HUES64 (cell line): ENCODE measurements at regions not wholly inside any gene's neighbourhood (a gene's known extent, or its start where the extent isn't known, plus 50 kb on each side); places are given as distances from the start of the nearest gene placed in this dataset.

Experiments
- H3K27ac ChIP-seq: 2 replicates; pipeline ENCODE4 v1.7.0; 2013; ENCODE audit warnings: low read depth, low read length, inconsistent platforms
- H3K27me3 ChIP-seq: 2 replicates; pipeline ENCODE4 v1.6.1; 2013; ENCODE audit warnings: mild to moderate bottlenecking, low read length; ENCODE audit not compliant: insufficient read depth
- H3K36me3 ChIP-seq: 2 replicates; pipeline ENCODE4 v1.6.1; 2013; ENCODE audit warnings: mild to moderate bottlenecking, low read length; ENCODE audit not compliant: insufficient read depth
- H3K4me1 ChIP-seq: 2 replicates; pipeline ENCODE4 v1.6.1; 2013; ENCODE audit warnings: mild to moderate bottlenecking, low read length, moderate library complexity; ENCODE audit not compliant: insufficient read depth
- H3K4me3 ChIP-seq: 2 replicates; pipeline ENCODE4 v1.5.1; 2013; ENCODE audit warnings: mild to moderate bottlenecking, low read length, moderate library complexity
- H3K9ac ChIP-seq: 2 replicates; pipeline ENCODE4 v1.6.1; 2013; ENCODE audit warnings: mild to moderate bottlenecking, low read depth, low read length
- H3K9me3 ChIP-seq: 2 replicates; pipeline ENCODE4 v1.6.1; 2013; ENCODE audit warnings: low read depth, low read length; ENCODE audit not compliant: insufficient read depth
- WGBS: fragments of 150-250, 120-280 bp; methylation state at CpG from one replicate; pipeline ENCODE4 v1.1.7; 2013; ENCODE audit warnings: missing lambda C conversion rate; 5-methylcytosine and 5-hydroxymethylcytosine counted together

GRCh38 chr2:145230546-145230945 is 710.6 kb upstream of the ZEB2 start:
- Histone ChIP-seq H3K9ac (no peak overlapping the region), H3K4me3 (no peak overlapping the region), H3K27ac (no peak overlapping the region), H3K9me3 (no peaks in the 10 kb centered on the region), H3K36me3 (no peaks in the 10 kb centered on the region), H3K4me1 (no peaks in the 10 kb centered on the region), H3K27me3 (no peaks in the 10 kb centered on the region)
- 96% methylated on average over 3 of the region's 3 CpGs for WGBS

DNA sequence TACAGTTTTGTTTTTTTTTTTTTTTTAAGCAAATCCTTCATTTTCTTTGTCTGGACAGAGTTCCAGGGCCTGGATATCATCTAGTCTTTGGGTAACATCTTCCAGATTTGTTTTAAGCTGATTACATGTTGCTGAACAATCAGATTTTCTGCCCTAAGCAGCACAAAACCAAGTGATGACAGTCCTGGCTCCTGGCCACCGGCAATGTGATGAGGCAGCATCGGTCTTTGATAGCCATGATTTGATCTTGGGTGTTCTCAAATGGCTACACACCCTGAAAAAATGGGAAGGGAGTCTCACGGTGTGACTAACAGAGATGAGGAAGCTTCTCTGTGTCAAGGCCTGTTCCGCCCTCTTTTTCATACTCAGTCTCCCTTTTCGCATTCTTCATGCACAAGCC is 708.6 kb upstream of the ZEB2 start:
- no peaks in the 10 kb centered on the region for H3K27me3 ChIP-seq
- H3K36me3 ChIP-seq = no peaks in the 10 kb centered on the region
- H3K4me3 ChIP-seq = no peak overlapping the region
- no peaks in the 10 kb centered on the region; the same call in 1 of the 2 replicates for H3K9me3 ChIP-seq
- no peak overlapping the region for H3K9ac ChIP-seq
- no peaks in the 10 kb centered on the region for H3K4me1 ChIP-seq
- no peak overlapping the region for H3K27ac ChIP-seq
- 94% methylated on average over 5 of the region's 5 CpGs for WGBS

- H3K9ac ChIP-seq = no peak overlapping the region
- H3K9me3 ChIP-seq = no peaks in the 10 kb centered on the region; the same call in 1 of the 2 replicates
- H3K4me1 ChIP-seq = no peaks in the 10 kb centered on the region
- no peak overlapping the region for H3K27ac ChIP-seq
- H3K27me3 ChIP-seq = no peaks in the 10 kb centered on the region
- no peaks in the 10 kb centered on the region for H3K36me3 ChIP-seq
- 100% methylated on average over 1 of the region's 1 CpG for WGBS
- no peak overlapping the region for H3K4me3 ChIP-seq
These were observed 707.0 kb upstream of the ZEB2 start for GRCh38 chr2:145226901-145227300.

DNA sequence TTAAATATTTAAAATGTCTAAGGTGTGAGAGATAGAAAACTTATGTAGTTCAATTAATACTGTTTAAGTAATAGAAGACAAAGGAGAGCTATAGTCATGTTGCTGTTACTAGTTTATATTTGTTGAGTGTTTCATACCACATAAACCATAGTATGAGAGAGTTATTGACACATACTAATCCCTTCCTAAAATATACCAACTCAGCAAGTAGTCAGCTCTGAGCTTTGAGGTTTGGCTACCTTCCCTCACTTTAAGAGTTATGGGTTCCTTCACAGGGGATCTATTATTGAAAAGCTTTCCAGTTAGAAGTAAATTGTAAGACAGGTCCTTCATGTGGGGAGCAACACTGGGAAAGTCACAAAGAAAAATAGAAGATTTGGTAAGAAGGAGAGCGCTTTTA is 701.6 kb upstream of the ZEB2 start:
- no peak overlapping the region for H3K4me3 ChIP-seq
- no peaks in the 10 kb centered on the region; the same call in 1 of the 2 replicates for H3K9me3 ChIP-seq
- H3K9ac ChIP-seq = no peak overlapping the region
- H3K27ac ChIP-seq = no peak overlapping the region
- H3K4me1 ChIP-seq = no peaks in the 10 kb centered on the region
- no peaks in the 10 kb centered on the region for H3K36me3 ChIP-seq
- no peaks in the 10 kb centered on the region for H3K27me3 ChIP-seq
- 94% methylated on average over 1 of the region's 1 CpG for WGBS

GRCh38 chr2:145221032-145221431 is 701.1 kb upstream of the ZEB2 start:
- H3K27me3 ChIP-seq = no peaks in the 10 kb centered on the region
- 85% methylated on average over 2 of the region's 2 CpGs for whole genome bisulfite sequencing
- no peaks in the 10 kb centered on the region for H3K4me1 ChIP-seq
- H3K9ac ChIP-seq = no peak overlapping the region
- H3K36me3 ChIP-seq = no peaks in the 10 kb centered on the region
- no peak overlapping the region for H3K27ac ChIP-seq
- H3K4me3 ChIP-seq = no peak overlapping the region
- H3K9me3 ChIP-seq = no peaks in the 10 kb centered on the region; the same call in 1 of the 2 replicates

DNA sequence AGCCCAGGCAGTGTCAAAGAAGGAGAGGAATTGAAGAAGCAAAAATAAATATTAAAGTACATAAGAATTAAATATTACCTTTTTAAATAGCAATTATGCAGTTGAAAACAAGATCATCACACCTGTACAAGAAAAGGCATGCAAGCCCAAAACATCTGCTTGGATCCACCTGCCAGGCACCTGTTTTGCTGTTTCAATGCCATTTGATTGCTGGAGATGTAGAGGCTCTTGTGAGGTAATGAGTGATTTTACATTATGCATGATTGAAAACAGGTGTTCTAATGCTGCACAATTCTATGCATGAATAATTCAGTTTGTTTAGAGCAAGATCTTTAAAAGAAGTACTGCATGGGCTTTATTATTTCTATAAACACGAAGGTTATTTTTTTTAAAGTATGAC is 700.6 kb upstream of the ZEB2 start:
- H3K9ac ChIP-seq = no peak overlapping the region
- H3K27ac ChIP-seq = no peak overlapping the region
- no peaks in the 10 kb centered on the region for H3K4me1 ChIP-seq
- no peaks in the 10 kb centered on the region for H3K36me3 ChIP-seq
- no peak overlapping the region for H3K4me3 ChIP-seq
- no peaks in the 10 kb centered on the region for H3K27me3 ChIP-seq
- WGBS = 100% methylated on average over 1 of the region's 1 CpG
- no peaks in the 10 kb centered on the region; the same call in 1 of the 2 replicates for H3K9me3 ChIP-seq

GRCh38 chr2:145207884-145208283 is 688.0 kb upstream of the ZEB2 start:
- no peaks in the 10 kb centered on the region for H3K4me1 ChIP-seq
- 100% methylated on average over 1 of the region's 1 CpG for WGBS
- H3K9ac ChIP-seq = no peak overlapping the region
- no peak overlapping the region for H3K4me3 ChIP-seq
- H3K9me3 ChIP-seq = no peaks in the 10 kb centered on the region
- no peaks in the 10 kb centered on the region for H3K36me3 ChIP-seq
- no peaks in the 10 kb centered on the region for H3K27me3 ChIP-seq
- no peak overlapping the region for H3K27ac ChIP-seq

DNA sequence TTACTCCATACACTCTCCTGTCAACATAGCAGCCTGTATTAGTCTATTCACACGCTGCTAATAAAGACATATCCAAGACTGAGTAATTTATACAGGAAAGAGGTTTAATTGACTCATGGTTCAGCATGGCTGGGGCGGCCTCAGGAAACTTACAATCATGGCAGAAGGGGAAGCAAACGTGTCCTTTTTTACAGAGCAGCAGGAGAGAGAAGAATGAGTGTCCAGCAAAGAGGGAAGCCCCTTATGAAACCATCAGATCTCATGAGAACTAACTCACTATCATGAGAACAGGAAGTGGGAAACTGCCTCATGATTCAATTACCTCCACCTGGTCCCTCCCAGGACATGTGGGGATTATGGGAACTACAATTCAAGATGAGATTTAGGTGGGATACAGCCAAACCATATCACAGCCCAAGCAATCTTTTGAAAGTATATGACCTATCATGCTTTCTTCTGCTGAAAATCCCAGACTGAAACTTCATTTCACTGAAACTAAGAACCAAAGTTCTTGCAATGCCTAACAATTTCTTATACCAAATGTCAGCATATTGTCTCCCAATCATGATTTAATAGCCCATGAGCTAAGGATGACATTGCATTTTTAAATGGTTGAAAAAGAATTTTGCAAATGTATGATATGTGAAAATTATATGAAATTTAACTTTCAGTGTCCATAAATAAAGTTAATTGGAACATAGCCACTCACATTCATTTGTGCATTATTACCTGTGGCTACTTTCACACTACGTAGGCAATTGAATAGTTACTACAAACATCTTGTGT is 686.8 kb upstream of the ZEB2 start:
- Histone ChIP-seq H3K9ac (no peak overlapping the region), H3K9me3 (no peaks in the 10 kb centered on the region), H3K36me3 (no peaks in the 10 kb centered on the region), H3K27ac (no peak overlapping the region), H3K4me3 (no peak overlapping the region), H3K4me1 (no peaks in the 10 kb centered on the region), H3K27me3 (no peaks in the 10 kb centered on the region)
- WGBS = 99% methylated on average over 4 of the region's 4 CpGs

DNA sequence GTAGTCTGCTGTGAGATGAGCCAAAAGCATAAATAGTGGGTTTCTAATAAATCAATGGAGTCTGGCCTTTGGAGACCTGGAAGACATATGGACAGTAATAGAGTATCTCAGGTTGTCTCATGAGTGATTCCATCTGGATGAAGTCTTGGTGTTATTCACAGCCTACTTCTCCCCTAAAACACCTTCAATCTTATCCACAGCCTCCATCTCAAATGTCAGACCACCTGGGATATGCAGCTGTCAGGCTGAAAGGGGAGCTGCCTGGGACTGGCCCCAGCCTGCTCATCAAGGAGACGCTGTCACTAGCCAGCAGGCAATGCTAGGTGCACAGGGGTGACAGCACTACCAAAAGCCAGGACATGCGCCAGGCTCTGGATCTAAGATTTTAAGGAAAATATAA is 684.0 kb upstream of the ZEB2 start:
- Histone ChIP-seq H3K4me3 (no peak overlapping the region), H3K27ac (no peak overlapping the region), H3K36me3 (no peaks in the 10 kb centered on the region), H3K4me1 (no peaks in the 10 kb centered on the region; the same call in 1 of the 2 replicates), H3K9me3 (no peaks in the 10 kb centered on the region), H3K27me3 (no peaks in the 10 kb centered on the region), H3K9ac (no peak overlapping the region)
- 97% methylated on average over 2 of the region's 2 CpGs for WGBS

DNA sequence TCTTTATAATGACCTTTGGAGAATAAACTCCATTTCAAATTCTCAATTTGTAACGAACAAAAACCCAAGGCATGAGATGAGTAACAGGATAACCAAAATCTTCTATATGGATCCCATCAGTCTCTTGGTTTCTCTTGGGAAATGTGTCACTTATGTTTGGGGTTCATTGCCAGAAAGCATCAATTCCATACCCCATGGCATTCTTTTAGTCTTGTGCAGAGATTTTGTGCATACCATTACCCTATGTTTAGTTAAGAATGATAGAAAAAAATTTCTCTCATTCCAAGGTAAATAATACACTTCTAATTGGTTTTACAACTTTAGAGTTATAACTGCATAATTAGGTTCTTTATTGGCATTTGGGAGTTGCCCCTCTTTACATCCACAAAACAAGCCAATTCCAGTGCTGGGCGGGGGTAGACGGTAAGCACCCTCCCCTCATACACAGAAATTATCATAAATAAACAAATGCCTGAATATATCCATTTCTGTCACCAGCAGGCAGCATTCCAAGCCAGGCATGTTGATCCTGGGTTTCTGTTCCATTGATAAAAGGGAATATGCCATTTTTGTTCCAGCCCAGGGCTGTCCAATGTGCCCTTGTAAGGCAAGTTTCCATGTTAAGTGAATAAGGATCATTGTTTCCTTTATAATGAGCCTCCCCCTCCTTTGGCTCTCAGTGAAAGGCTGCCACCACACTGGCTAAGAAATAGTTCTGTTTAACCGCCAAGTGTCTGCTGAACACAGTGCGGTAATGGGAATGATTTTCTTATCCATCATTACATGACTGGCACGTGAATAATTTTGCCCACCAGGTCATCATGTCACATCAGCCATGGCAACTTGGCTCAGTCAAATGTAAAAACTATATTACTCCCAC is 680.1 kb upstream of the ZEB2 start:
- Histone ChIP-seq H3K9me3 (no peaks in the 10 kb centered on the region), H3K4me3 (no peak overlapping the region), H3K36me3 (no peaks in the 10 kb centered on the region), H3K27me3 (no peaks in the 10 kb centered on the region), H3K9ac (no peak overlapping the region), H3K4me1 (peaks cover 5% of the 10 kb centered on the region), H3K27ac (no peak overlapping the region)
- 97% methylated on average over 6 of the region's 6 CpGs for WGBS

DNA sequence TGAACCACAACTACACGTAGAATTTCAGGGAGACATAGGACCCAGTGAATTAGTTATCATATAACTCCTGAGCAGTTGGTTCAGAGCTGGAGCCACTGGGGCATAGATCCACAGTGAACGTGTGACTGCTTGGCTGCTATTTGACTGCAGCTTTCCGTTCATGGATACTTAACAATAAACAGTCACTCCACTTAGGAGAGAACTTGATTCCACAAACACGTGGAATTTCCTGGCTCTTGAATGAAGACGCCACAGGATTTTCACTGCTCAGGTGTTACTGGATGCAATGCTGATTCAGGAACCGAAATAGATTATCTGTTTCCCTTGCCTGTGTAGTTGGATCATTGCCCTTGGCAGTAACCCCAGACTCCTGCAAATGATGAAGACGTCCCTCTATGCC is 679.1 kb upstream of the ZEB2 start:
- Histone ChIP-seq H3K4me3 (no peak overlapping the region), H3K27me3 (no peaks in the 10 kb centered on the region), H3K9ac (no peak overlapping the region), H3K4me1 (peaks cover 15% of the 10 kb centered on the region), H3K36me3 (no peaks in the 10 kb centered on the region), H3K27ac (no peak overlapping the region), H3K9me3 (no peaks in the 10 kb centered on the region)
- WGBS = 90% methylated on average over 7 of the region's 7 CpGs
